Breast epithelium (tissue), 3 donors: ENCODE measurements at regions not wholly inside any gene's neighbourhood (a gene's known extent, or its start where the extent isn't known, plus 50 kb on each side); places are given as distances from the start of the nearest gene placed in this dataset.

ENCODE experiments used
- POLR2AphosphoS5 ChIP-seq, 3 donors: sonication (generic); formaldehyde crosslinking; IDR thresholded peaks; one replicate each; pipeline ENCODE4 v1.6.1; 2017; ENCODE audit warnings: antibody characterized with exemption in 3 of 3
- TF ChIP-seq, protein P1 (sequence below), 3 donors: fragments of 450-650 bp; IDR thresholded peaks; one replicate each; pipeline ENCODE4 v1.5.1; 2016 to 2017; ENCODE audit warnings: antibody characterized with exemption in 3 of 3, mild to moderate bottlenecking in 3 of 3, moderate library complexity in 3 of 3

DNA sequence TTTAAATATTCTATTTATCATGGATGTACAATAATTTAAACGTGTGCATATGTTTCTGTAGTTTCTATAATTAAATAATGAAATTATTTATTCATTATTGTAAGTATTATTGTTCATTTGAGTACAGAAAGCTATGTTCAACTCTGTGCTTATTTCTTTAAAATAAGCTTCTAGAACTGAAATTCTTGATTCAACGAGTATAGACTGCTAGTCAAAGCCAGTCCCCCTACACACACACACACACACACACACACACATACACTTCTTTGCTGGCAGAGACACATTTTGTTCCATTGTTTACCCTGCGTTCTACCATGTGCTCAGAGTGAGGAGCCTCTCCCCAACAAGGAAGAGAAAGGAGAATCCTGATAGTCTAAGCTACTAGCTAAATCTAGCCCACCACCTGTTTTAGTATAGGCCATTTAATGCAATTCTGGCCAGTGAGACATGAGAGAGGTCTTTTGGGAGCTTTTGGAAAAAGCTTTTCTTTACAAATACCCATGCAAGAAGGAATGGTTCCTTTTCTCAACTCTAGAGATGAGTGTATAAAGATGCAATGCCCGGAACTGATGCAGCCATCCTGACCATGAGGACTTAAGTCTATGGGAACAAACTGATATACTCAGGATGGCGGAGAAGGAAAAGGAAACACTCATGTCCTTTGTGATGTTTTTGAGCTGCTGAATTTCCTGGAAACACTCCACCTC, 161.4 kb downstream of the NDUFA12 start:
- TF ChIP-seq, protein P1, sequence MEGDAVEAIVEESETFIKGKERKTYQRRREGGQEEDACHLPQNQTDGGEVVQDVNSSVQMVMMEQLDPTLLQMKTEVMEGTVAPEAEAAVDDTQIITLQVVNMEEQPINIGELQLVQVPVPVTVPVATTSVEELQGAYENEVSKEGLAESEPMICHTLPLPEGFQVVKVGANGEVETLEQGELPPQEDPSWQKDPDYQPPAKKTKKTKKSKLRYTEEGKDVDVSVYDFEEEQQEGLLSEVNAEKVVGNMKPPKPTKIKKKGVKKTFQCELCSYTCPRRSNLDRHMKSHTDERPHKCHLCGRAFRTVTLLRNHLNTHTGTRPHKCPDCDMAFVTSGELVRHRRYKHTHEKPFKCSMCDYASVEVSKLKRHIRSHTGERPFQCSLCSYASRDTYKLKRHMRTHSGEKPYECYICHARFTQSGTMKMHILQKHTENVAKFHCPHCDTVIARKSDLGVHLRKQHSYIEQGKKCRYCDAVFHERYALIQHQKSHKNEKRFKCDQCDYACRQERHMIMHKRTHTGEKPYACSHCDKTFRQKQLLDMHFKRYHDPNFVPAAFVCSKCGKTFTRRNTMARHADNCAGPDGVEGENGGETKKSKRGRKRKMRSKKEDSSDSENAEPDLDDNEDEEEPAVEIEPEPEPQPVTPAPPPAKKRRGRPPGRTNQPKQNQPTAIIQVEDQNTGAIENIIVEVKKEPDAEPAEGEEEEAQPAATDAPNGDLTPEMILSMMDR (IDR thresholded peaks at IDR 0.05) = no peak
- TF ChIP-seq POLR2AphosphoS5 (IDR thresholded peaks at IDR 0.05) = no peak
